GM23338 (cell line): ENCODE measurements at regions not wholly inside any gene's neighbourhood (a gene's known extent, or its start where the extent isn't known, plus 50 kb on each side); places are given as distances from the start of the nearest gene placed in this dataset.

Experiments
- ATAC-seq: fragments of 200-7000 bp; cut with Tn5 transposase; 3 replicates; pipeline ENCODE4 v1.9.1; 2020
- DNase-seq: peaks from one replicate; pipeline ENCODE4 v3.0.0-alpha.2; 2015; ENCODE audit warnings: low spot score
- H2AFZ ChIP-seq: fragments of 200-600 bp; sonication (generic); 2 replicates; pipeline ENCODE4 v1.8.0; 2016; ENCODE audit warnings: antibody characterized with exemption, mild to moderate bottlenecking, moderate library complexity
- H3F3A ChIP-seq: fragments of 200-600 bp; sonication (generic); replicated peaks from 2 replicates; pipeline ENCODE4 v1.8.0; 2017; ENCODE audit warnings: antibody characterized with exemption, mixed run types, low read depth
- H3K27ac ChIP-seq: fragments of 200-600 bp; sonication (generic); 2 replicates; pipeline ENCODE4 v1.6.1; 2016; ENCODE audit warnings: low read depth
- H3K27me3 ChIP-seq: fragments of 200-600 bp; sonication (generic); 2 replicates; pipeline ENCODE4 v1.8.0; 2016; ENCODE audit warnings: mild to moderate bottlenecking, mixed run types, moderate library complexity; ENCODE audit not compliant: insufficient read depth
- H3K36me3 ChIP-seq: fragments of 200-600 bp; sonication (generic); 2 replicates; pipeline ENCODE4 v1.8.0; 2016; ENCODE audit warnings: mild to moderate bottlenecking; ENCODE audit not compliant: insufficient read depth
- H3K4me1 ChIP-seq: fragments of 200-600 bp; sonication (generic); 2 replicates; pipeline ENCODE4 v1.8.0; 2016; ENCODE audit warnings: mild to moderate bottlenecking, moderate library complexity; ENCODE audit not compliant: insufficient read depth
- H3K4me2 ChIP-seq: fragments of 200-600 bp; sonication (generic); 2 replicates; pipeline ENCODE4 v1.7.1; 2017; ENCODE audit warnings: mixed run types
- H3K4me3 ChIP-seq: fragments of 200-600 bp; sonication (generic); 2 replicates; pipeline ENCODE4 v1.6.1; 2016; ENCODE audit warnings: mixed run types
- H3K79me2 ChIP-seq: fragments of 200-600 bp; sonication (generic); replicated peaks from 2 replicates; pipeline ENCODE4 v1.8.0; 2017; ENCODE audit warnings: mild to moderate bottlenecking; ENCODE audit not compliant: insufficient read depth
- H3K9me2 ChIP-seq: fragments of 200-600 bp; sonication (generic); 2 replicates; pipeline ENCODE4 v1.8.0; 2017; ENCODE audit not compliant: insufficient read depth
- H4K20me1 ChIP-seq: fragments of 200-600 bp; sonication (generic); replicated peaks from 2 replicates; pipeline ENCODE4 v1.8.0; 2017; ENCODE audit warnings: mild to moderate bottlenecking; ENCODE audit not compliant: insufficient read depth
- H3K27ac Mint-ChIP-seq: 2 replicates; pipeline ENCODE4 v1.8.0; 2020; ENCODE audit warnings: inconsistent platforms, mild to moderate bottlenecking, moderate library complexity, mixed read lengths
- H3K27me3 Mint-ChIP-seq: 3 replicates; pipeline ENCODE4 v1.8.0; 2022; ENCODE audit warnings: low read depth, mild to moderate bottlenecking, moderate library complexity, mixed read lengths, inconsistent platforms; ENCODE audit not compliant: insufficient read depth, poor library complexity
- H3K36me3 Mint-ChIP-seq: 3 replicates; pipeline ENCODE4 v1.8.0; 2021; ENCODE audit warnings: low read depth, mild to moderate bottlenecking, inconsistent platforms, moderate library complexity, mixed read lengths
- H3K4me1 Mint-ChIP-seq: 3 replicates; pipeline ENCODE4 v1.8.0; 2020; ENCODE audit warnings: mild to moderate bottlenecking, inconsistent platforms, mixed read lengths
- H3K4me3 Mint-ChIP-seq: 3 replicates; pipeline ENCODE4 v1.8.0; 2021; ENCODE audit warnings: moderate library complexity, mild to moderate bottlenecking, inconsistent platforms, mixed read lengths
- H3K9me3 Mint-ChIP-seq: 3 replicates; pipeline ENCODE4 v1.8.0; 2020; ENCODE audit warnings: moderate library complexity, mild to moderate bottlenecking, inconsistent platforms, mixed read lengths
- EZH2phosphoT487 ChIP-seq: fragments of 200-600 bp; sonication (generic); IDR thresholded peaks from one replicate; pipeline ENCODE4 v1.8.1; 2018; ENCODE audit warnings: antibody characterized with exemption; ENCODE audit not compliant: unreplicated experiment
- NANOG ChIP-seq: IDR thresholded peaks from 2 replicates; pipeline ENCODE4 v1.6.1; 2016; ENCODE audit warnings: antibody characterized with exemption, borderline replicate concordance
- POLR2AphosphoS5 ChIP-seq: IDR thresholded peaks from 2 replicates; pipeline ENCODE4 v1.6.1; 2016; ENCODE audit warnings: antibody characterized with exemption, low read depth
- STAT1 ChIP-seq: IDR thresholded peaks from one replicate; pipeline ENCODE4 v1.6.1; 2016; ENCODE audit warnings: antibody characterized with exemption; ENCODE audit not compliant: unreplicated experiment
- ZNF331 ChIP-seq: fragments of 250-450 bp; sonication (Bioruptor Pico); IDR thresholded peaks from 2 replicates; pipeline ENCODE4 v1.5.0; 2020; ENCODE audit warnings: low read depth, mild to moderate bottlenecking, moderate library complexity
- TF ChIP-seq, protein P1 (sequence below): fragments of 250-450 bp; sonication (Bioruptor Pico); IDR thresholded peaks from 2 replicates; pipeline ENCODE4 v1.5.0; 2020; ENCODE audit warnings: mild to moderate bottlenecking, moderate library complexity
- TF ChIP-seq, protein P2 (sequence below): IDR thresholded peaks from one replicate; pipeline ENCODE4 v1.6.1; 2018; ENCODE audit warnings: antibody characterized with exemption; ENCODE audit not compliant: unreplicated experiment
- TF ChIP-seq, protein P3 (sequence below), 2 experiments: fragments of 200-600 bp in 1 of 2; sonication (generic) in 1 of 2; conservative IDR thresholded peaks; 2 replicates each; pipeline versions ENCODE4 v1.5.1 to v1.6.1; 2016 to 2017; ENCODE audit warnings: antibody characterized with exemption in 2 of 2, low read depth in 2 of 2, mild to moderate bottlenecking in 2 of 2, moderate library complexity in 1 of 2

DNA sequence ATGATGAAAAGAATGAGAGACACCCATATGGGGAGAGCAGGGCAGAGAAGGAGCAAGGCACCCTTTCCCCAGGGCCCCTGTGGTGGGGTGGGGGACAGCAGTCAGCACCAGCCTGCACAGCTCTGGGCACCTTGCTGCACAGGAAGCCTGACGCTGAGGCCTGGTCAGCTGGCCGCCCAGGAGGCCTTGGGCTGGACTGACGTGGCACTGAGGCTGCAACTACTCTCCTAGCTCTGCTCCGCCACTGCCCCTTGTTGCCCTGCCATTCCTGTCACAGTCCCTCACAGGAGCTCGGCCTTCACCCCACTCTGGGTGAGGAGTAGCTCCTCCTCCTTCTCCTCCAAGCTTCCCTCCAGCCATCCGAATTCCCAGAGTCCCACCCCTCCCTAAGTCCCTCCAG lies 99.7 kb downstream of the CPN2 start:
- H3K9me2 ChIP-seq, result no peaks in the 10 kb centered on the region
- DNase-seq, result no peak
- H3K36me3 Mint-ChIP-seq, result no peaks in the 10 kb centered on the region
- no peaks in the 10 kb centered on the region for H4K20me1 ChIP-seq
- no peaks in the 10 kb centered on the region for H3K9me3 Mint-ChIP-seq
- no peak for TF ChIP-seq POLR2AphosphoS5
- no peak overlapping the region for H3K27ac Mint-ChIP-seq
- peaks cover 2% of the 10 kb centered on the region for H3K27me3 Mint-ChIP-seq
- H3K27ac ChIP-seq, result no peak overlapping the region
- peaks cover 26% of the 10 kb centered on the region for H3K4me1 Mint-ChIP-seq
- peaks cover 9% of the 10 kb centered on the region for H3K4me1 ChIP-seq
- no peaks in the 10 kb centered on the region for H3F3A ChIP-seq
- no peak overlapping the region for H3K4me3 Mint-ChIP-seq
- ATAC-seq, result no peak
- no peaks in the 10 kb centered on the region for H3K79me2 ChIP-seq
- H3K36me3 ChIP-seq, result no peaks in the 10 kb centered on the region
- H3K4me3 ChIP-seq, result no peak overlapping the region
- H3K4me2 ChIP-seq, result no peak overlapping the region
- no peak overlapping the region for H2AFZ ChIP-seq
- H3K27me3 ChIP-seq, result no peaks in the 10 kb centered on the region

DNA sequence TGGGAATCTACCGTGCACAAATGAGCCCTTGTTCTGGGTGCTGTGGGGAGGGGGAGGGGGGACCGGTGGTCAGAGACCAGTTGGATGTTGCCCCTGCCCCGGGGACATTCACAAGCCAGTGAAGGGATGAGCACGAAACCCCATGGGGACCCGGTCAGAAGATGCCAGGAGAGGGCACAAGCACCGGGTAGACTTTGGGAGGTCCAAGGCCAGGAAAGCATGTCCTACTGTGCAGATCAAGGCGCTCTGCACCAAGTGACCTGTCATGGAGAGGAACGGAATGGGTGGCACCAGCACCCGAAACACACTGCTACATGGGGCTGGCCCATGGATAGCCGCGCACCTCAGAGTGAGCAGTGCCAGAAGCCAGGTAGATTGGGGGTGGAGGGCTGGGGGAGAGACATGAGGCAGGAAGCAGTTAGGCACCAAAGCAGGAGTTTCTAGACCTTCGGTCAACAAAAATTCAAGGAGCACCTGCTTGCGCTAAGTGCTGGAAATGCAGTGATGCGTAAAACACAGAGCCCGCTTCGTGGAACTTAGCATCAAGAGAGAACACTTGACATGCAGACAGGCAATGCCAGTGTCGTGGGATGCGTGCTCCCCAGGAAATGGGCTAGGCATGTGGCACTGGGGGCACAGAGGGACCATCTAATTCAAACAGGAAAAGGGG lies 99.1 kb downstream of the CPN2 start:
- ATAC-seq, result no peak

More for the DNA sequence above, 99.1 kb downstream of the CPN2 start:
- Histone ChIP-seq H3K27ac (no peak overlapping the region), H2AFZ (no peak overlapping the region), H3K4me2 (no peak overlapping the region), H3F3A (no peaks in the 10 kb centered on the region), H3K27me3 (no peaks in the 10 kb centered on the region), H3K4me3 (no peak overlapping the region), H3K79me2 (no peaks in the 10 kb centered on the region), H3K4me1 (peaks cover 6% of the 10 kb centered on the region; the same call in 1 of the 2 replicates), H3K36me3 (no peaks in the 10 kb centered on the region), H3K9me2 (no peaks in the 10 kb centered on the region), H4K20me1 (no peaks in the 10 kb centered on the region)
- Mint-ChIP-seq H3K27ac (no peak overlapping the region), H3K4me1 (peaks cover 21% of the 10 kb centered on the region), H3K4me3 (no peak overlapping the region), H3K27me3 (peaks cover 2% of the 10 kb centered on the region), H3K9me3 (no peaks in the 10 kb centered on the region), H3K36me3 (no peaks in the 10 kb centered on the region)
- TF ChIP-seq, protein P1, sequence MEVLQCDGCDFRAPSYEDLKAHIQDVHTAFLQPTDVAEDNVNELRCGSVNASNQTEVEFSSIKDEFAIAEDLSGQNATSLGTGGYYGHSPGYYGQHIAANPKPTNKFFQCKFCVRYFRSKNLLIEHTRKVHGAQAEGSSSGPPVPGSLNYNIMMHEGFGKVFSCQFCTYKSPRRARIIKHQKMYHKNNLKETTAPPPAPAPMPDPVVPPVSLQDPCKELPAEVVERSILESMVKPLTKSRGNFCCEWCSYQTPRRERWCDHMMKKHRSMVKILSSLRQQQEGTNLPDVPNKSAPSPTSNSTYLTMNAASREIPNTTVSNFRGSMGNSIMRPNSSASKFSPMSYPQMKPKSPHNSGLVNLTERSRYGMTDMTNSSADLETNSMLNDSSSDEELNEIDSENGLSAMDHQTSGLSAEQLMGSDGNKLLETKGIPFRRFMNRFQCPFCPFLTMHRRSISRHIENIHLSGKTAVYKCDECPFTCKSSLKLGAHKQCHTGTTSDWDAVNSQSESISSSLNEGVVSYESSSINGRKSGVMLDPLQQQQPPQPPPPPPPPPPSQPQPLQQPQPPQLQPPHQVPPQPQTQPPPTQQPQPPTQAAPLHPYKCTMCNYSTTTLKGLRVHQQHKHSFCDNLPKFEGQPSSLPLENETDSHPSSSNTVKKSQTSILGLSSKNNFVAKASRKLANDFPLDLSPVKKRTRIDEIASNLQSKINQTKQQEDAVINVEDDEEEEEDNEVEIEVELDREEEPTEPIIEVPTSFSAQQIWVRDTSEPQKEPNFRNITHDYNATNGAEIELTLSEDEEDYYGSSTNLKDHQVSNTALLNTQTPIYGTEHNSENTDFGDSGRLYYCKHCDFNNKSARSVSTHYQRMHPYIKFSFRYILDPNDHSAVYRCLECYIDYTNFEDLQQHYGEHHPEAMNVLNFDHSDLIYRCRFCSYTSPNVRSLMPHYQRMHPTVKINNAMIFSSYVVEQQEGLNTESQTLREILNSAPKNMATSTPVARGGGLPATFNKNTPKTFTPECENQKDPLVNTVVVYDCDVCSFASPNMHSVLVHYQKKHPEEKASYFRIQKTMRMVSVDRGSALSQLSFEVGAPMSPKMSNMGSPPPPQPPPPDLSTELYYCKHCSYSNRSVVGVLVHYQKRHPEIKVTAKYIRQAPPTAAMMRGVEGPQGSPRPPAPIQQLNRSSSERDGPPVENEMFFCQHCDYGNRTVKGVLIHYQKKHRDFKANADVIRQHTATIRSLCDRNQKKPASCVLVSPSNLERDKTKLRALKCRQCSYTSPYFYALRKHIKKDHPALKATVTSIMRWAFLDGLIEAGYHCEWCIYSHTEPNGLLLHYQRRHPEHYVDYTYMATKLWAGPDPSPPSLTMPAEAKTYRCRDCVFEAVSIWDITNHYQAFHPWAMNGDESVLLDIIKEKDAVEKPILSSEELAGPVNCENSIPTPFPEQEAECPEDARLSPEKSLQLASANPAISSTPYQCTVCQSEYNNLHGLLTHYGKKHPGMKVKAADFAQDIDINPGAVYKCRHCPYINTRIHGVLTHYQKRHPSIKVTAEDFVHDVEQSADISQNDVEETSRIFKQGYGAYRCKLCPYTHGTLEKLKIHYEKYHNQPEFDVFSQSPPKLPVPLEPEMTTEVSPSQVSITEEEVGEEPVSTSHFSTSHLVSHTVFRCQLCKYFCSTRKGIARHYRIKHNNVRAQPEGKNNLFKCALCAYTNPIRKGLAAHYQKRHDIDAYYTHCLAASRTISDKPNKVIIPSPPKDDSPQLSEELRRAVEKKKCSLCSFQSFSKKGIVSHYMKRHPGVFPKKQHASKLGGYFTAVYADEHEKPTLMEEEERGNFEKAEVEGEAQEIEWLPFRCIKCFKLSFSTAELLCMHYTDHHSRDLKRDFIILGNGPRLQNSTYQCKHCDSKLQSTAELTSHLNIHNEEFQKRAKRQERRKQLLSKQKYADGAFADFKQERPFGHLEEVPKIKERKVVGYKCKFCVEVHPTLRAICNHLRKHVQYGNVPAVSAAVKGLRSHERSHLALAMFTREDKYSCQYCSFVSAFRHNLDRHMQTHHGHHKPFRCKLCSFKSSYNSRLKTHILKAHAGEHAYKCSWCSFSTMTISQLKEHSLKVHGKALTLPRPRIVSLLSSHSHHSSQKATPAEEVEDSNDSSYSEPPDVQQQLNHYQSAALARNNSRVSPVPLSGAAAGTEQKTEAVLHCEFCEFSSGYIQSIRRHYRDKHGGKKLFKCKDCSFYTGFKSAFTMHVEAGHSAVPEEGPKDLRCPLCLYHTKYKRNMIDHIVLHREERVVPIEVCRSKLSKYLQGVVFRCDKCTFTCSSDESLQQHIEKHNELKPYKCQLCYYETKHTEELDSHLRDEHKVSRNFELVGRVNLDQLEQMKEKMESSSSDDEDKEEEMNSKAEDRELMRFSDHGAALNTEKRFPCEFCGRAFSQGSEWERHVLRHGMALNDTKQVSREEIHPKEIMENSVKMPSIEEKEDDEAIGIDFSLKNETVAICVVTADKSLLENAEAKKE (CRISPR knock-in tag), result no peak
- TF ChIP-seq POLR2AphosphoS5 (no peak), STAT1 (no peak), NANOG (no peak), EZH2phosphoT487 (no peak), ZNF331 (CRISPR knock-in tag) (no peak)
- TF ChIP-seq, protein P2, sequence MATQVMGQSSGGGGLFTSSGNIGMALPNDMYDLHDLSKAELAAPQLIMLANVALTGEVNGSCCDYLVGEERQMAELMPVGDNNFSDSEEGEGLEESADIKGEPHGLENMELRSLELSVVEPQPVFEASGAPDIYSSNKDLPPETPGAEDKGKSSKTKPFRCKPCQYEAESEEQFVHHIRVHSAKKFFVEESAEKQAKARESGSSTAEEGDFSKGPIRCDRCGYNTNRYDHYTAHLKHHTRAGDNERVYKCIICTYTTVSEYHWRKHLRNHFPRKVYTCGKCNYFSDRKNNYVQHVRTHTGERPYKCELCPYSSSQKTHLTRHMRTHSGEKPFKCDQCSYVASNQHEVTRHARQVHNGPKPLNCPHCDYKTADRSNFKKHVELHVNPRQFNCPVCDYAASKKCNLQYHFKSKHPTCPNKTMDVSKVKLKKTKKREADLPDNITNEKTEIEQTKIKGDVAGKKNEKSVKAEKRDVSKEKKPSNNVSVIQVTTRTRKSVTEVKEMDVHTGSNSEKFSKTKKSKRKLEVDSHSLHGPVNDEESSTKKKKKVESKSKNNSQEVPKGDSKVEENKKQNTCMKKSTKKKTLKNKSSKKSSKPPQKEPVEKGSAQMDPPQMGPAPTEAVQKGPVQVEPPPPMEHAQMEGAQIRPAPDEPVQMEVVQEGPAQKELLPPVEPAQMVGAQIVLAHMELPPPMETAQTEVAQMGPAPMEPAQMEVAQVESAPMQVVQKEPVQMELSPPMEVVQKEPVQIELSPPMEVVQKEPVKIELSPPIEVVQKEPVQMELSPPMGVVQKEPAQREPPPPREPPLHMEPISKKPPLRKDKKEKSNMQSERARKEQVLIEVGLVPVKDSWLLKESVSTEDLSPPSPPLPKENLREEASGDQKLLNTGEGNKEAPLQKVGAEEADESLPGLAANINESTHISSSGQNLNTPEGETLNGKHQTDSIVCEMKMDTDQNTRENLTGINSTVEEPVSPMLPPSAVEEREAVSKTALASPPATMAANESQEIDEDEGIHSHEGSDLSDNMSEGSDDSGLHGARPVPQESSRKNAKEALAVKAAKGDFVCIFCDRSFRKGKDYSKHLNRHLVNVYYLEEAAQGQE, result no peak
- TF ChIP-seq, protein P3, sequence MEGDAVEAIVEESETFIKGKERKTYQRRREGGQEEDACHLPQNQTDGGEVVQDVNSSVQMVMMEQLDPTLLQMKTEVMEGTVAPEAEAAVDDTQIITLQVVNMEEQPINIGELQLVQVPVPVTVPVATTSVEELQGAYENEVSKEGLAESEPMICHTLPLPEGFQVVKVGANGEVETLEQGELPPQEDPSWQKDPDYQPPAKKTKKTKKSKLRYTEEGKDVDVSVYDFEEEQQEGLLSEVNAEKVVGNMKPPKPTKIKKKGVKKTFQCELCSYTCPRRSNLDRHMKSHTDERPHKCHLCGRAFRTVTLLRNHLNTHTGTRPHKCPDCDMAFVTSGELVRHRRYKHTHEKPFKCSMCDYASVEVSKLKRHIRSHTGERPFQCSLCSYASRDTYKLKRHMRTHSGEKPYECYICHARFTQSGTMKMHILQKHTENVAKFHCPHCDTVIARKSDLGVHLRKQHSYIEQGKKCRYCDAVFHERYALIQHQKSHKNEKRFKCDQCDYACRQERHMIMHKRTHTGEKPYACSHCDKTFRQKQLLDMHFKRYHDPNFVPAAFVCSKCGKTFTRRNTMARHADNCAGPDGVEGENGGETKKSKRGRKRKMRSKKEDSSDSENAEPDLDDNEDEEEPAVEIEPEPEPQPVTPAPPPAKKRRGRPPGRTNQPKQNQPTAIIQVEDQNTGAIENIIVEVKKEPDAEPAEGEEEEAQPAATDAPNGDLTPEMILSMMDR (conservative IDR thresholded peaks at IDR 0.05; ENCODE audit: low read depth in 2 of 2), result no peak
- no peak for DNase-seq
